Sigmoid colon (tissue), 4 donors: ENCODE measurements at regions not wholly inside any gene's neighbourhood (a gene's known extent, or its start where the extent isn't known, plus 50 kb on each side); places are given as distances from the start of the nearest gene placed in this dataset.

ENCODE experiments used
- POLR2AphosphoS5 ChIP-seq, 4 donors: sonication (generic); formaldehyde crosslinking; IDR thresholded peaks; one replicate each; pipeline ENCODE4 v1.6.1; 2017; ENCODE audit warnings: antibody characterized with exemption in 4 of 4
- TF ChIP-seq, protein P1 (sequence below), 4 experiments: fragments of 450-650 bp in 3 of 4; fragments of 200-600 bp in 1 of 4; IDR thresholded peaks; one replicate each; pipeline ENCODE4 v1.5.1; 2016 to 2019; ENCODE audit warnings: antibody characterized with exemption in 4 of 4, mild to moderate bottlenecking in 3 of 4, moderate library complexity in 2 of 4

DNA sequence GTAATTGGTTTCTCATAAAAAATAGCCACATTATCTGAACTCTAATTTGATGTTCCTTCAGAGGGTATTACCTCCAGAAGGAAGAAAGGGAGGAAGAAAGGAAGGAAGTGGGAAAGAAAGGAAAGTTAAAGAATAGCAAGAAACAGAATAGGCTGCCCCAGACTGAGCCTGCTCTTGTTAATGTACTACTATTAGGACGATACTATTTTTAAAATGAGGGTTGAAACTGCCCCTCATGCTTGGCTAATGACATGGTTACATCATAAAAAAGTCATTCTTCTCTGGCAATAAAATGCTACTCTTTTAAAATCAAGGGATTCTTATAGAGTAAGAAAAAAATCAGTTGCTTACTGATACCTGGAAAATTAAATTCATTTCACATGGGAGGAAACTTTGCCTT lies 253.0 kb downstream of the KTN1 start:
- TF ChIP-seq, protein P1, sequence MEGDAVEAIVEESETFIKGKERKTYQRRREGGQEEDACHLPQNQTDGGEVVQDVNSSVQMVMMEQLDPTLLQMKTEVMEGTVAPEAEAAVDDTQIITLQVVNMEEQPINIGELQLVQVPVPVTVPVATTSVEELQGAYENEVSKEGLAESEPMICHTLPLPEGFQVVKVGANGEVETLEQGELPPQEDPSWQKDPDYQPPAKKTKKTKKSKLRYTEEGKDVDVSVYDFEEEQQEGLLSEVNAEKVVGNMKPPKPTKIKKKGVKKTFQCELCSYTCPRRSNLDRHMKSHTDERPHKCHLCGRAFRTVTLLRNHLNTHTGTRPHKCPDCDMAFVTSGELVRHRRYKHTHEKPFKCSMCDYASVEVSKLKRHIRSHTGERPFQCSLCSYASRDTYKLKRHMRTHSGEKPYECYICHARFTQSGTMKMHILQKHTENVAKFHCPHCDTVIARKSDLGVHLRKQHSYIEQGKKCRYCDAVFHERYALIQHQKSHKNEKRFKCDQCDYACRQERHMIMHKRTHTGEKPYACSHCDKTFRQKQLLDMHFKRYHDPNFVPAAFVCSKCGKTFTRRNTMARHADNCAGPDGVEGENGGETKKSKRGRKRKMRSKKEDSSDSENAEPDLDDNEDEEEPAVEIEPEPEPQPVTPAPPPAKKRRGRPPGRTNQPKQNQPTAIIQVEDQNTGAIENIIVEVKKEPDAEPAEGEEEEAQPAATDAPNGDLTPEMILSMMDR (IDR thresholded peaks at IDR 0.05): no peak
- no peak for TF ChIP-seq POLR2AphosphoS5 (IDR thresholded peaks at IDR 0.05)
